ENCODE measurements at regions not wholly inside any gene's neighbourhood (a gene's known extent, or its start where the extent isn't known, plus 50 kb on each side); places are given as distances from the start of the nearest gene placed in this dataset.

- TF ChIP-seq CTCF (IDR thresholded peaks at IDR 0.05) (no peak), POLR2A (IDR thresholded peaks at IDR 0.05; ENCODE audit: low read depth) (no peak)
These were observed 56.3 kb upstream of the NOCT start for GRCh38 chr4:138959097-138959815.

Data from esophagus muscularis mucosa (tissue), 3 donors.